ENCODE measurements at regions not wholly inside any gene's neighbourhood (a gene's known extent, or its start where the extent isn't known, plus 50 kb on each side); places are given as distances from the start of the nearest gene placed in this dataset.

- no peak for TF ChIP-seq CTCF (IDR thresholded peaks at IDR 0.05)
- TF ChIP-seq POLR2AphosphoS5 (IDR thresholded peaks at IDR 0.05): no peak
- no peak for TF ChIP-seq POLR2A (IDR thresholded peaks at IDR 0.05)
Observed at GRCh38 chr9:20037699-20038098, 248.9 kb upstream of the SLC24A2 start.

Data from stomach (tissue), 4 donors.